Hepatocyte (in vitro differentiated cells): ENCODE measurements at regions not wholly inside any gene's neighbourhood (a gene's known extent, or its start where the extent isn't known, plus 50 kb on each side); places are given as distances from the start of the nearest gene placed in this dataset.

Experiments used
- DNase-seq: peaks from one replicate; pipeline ENCODE4 v3.0.0-alpha.2; 2016; ENCODE audit warnings: low spot score
- H2AFZ ChIP-seq: fragments of 200-600 bp; sonication (generic); 2 replicates; pipeline ENCODE4 v1.6.0; 2016; ENCODE audit warnings: antibody characterized with exemption, mild to moderate bottlenecking
- H3K27ac ChIP-seq: fragments of 200-600 bp; sonication (generic); 2 replicates; pipeline ENCODE4 v1.5.1; 2016; ENCODE audit warnings: mild to moderate bottlenecking
- H3K27me3 ChIP-seq: fragments of 200-600 bp; sonication (generic); 2 replicates; pipeline ENCODE4 v1.6.1; 2016
- H3K36me3 ChIP-seq: fragments of 200-600 bp; sonication (generic); replicated peaks from 2 replicates; pipeline ENCODE4 v1.5.1; 2016; ENCODE audit warnings: low read depth; ENCODE audit not compliant: insufficient read depth
- H3K4me1 ChIP-seq: fragments of 200-600 bp; sonication (generic); 2 replicates; pipeline ENCODE4 v1.5.1; 2016; ENCODE audit warnings: mild to moderate bottlenecking, moderate library complexity; ENCODE audit not compliant: insufficient read depth
- H3K4me2 ChIP-seq: fragments of 200-600 bp; sonication (generic); 2 replicates; pipeline ENCODE4 v1.6.0; 2016
- H3K4me3 ChIP-seq: fragments of 200-600 bp; sonication (generic); 2 replicates; pipeline ENCODE4 v1.5.1; 2016; ENCODE audit warnings: mild to moderate bottlenecking
- H3K79me2 ChIP-seq: fragments of 200-600 bp; sonication (generic); 2 replicates; pipeline ENCODE4 v1.6.0; 2017; ENCODE audit warnings: mild to moderate bottlenecking
- H3K9me2 ChIP-seq: fragments of 200-600 bp; sonication (generic); replicated peaks from 2 replicates; pipeline ENCODE4 v1.6.0; 2017; ENCODE audit warnings: mild to moderate bottlenecking; ENCODE audit not compliant: insufficient read depth
- H3K9me3 ChIP-seq: fragments of 200-600 bp; sonication (generic); 2 replicates; pipeline ENCODE4 v1.5.1; 2016; ENCODE audit warnings: low read depth, mild to moderate bottlenecking
- H4K20me1 ChIP-seq: fragments of 200-600 bp; sonication (generic); 2 replicates; pipeline ENCODE4 v1.6.0; 2016; ENCODE audit warnings: mild to moderate bottlenecking; ENCODE audit not compliant: insufficient read depth, poor library complexity, severe bottlenecking
- EZH2 ChIP-seq: fragments of 200-600 bp; sonication (generic); IDR thresholded peaks from 2 replicates; pipeline ENCODE4 v1.6.1; 2016; ENCODE audit warnings: antibody characterized with exemption, mild to moderate bottlenecking, borderline replicate concordance
- EZH2phosphoT487 ChIP-seq: fragments of 200-600 bp; sonication (generic); IDR thresholded peaks from one replicate; pipeline ENCODE4 v1.6.1; 2018; ENCODE audit warnings: antibody characterized with exemption, mild to moderate bottlenecking, low read depth, moderate library complexity; ENCODE audit not compliant: unreplicated experiment, severe bottlenecking
- WGBS: methylation state at CpG from one replicate; pipeline ENCODE4 v1.1.6; 2016; ENCODE audit warnings: low lambda C conversion rate; ENCODE audit errors: missing lambda C conversion rate; 5-methylcytosine and 5-hydroxymethylcytosine counted together
- TF ChIP-seq, protein P1 (sequence below): fragments of 200-600 bp; sonication (generic); IDR thresholded peaks from 2 replicates; pipeline ENCODE4 v1.5.1; 2016; ENCODE audit warnings: antibody characterized with exemption, mild to moderate bottlenecking; ENCODE audit not compliant: poor library complexity

DNA sequence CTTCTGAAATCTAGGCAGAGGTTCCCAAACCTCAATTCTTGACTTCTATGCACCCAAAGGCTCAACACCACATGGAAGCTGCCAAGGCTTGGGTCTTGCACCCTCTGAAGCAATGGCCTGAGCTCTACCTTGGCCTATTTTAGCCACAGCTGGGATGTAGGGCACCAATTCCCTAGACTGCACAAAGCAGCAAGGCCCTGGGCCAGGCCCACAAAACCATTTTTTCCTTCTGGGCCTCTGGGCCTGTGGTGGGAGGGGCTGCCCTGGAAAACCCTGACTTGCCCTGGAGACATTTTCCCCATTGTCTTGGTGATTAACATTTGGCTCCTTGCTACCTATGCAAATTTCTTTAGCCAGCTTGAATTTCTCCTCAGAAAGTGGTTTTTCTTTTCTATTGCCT lies 315.2 kb downstream of the DCDC2C start:
- H3K36me3 ChIP-seq = no peaks in the 10 kb centered on the region
- H3K9me3 ChIP-seq = no peaks in the 10 kb centered on the region
- no peaks in the 10 kb centered on the region for H3K27me3 ChIP-seq
- no peak for DNase-seq
- TF ChIP-seq, protein P1, sequence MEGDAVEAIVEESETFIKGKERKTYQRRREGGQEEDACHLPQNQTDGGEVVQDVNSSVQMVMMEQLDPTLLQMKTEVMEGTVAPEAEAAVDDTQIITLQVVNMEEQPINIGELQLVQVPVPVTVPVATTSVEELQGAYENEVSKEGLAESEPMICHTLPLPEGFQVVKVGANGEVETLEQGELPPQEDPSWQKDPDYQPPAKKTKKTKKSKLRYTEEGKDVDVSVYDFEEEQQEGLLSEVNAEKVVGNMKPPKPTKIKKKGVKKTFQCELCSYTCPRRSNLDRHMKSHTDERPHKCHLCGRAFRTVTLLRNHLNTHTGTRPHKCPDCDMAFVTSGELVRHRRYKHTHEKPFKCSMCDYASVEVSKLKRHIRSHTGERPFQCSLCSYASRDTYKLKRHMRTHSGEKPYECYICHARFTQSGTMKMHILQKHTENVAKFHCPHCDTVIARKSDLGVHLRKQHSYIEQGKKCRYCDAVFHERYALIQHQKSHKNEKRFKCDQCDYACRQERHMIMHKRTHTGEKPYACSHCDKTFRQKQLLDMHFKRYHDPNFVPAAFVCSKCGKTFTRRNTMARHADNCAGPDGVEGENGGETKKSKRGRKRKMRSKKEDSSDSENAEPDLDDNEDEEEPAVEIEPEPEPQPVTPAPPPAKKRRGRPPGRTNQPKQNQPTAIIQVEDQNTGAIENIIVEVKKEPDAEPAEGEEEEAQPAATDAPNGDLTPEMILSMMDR = no peak
- no peak for TF ChIP-seq EZH2phosphoT487
- TF ChIP-seq EZH2 = no peak
- no peak overlapping the region for H3K4me3 ChIP-seq
- H3K4me2 ChIP-seq = no peak overlapping the region
- H2AFZ ChIP-seq = no peak overlapping the region
- no peak overlapping the region for H3K27ac ChIP-seq
- no peaks in the 10 kb centered on the region for H4K20me1 ChIP-seq
- no peaks in the 10 kb centered on the region for H3K4me1 ChIP-seq
- H3K9me2 ChIP-seq = no peaks in the 10 kb centered on the region
- no peaks in the 10 kb centered on the region for H3K79me2 ChIP-seq

- Histone ChIP-seq H3K4me3 (no peak overlapping the region), H3K9me3 (no peaks in the 10 kb centered on the region), H3K79me2 (no peaks in the 10 kb centered on the region), H4K20me1 (no peaks in the 10 kb centered on the region), H2AFZ (no peak overlapping the region), H3K36me3 (no peaks in the 10 kb centered on the region), H3K27ac (no peak overlapping the region), H3K27me3 (no peaks in the 10 kb centered on the region), H3K9me2 (no peaks in the 10 kb centered on the region), H3K4me2 (no peak overlapping the region), H3K4me1 (no peaks in the 10 kb centered on the region)
- 71% methylated on average over 5 of the region's 5 CpGs for WGBS
- no peak for DNase-seq
- TF ChIP-seq EZH2phosphoT487 = no peak
- TF ChIP-seq, protein P1 = no peak
These were observed 316.8 kb downstream of the DCDC2C start for GRCh38 chr2:4020153-4020552.

- no peaks in the 10 kb centered on the region for H3K9me2 ChIP-seq
- H3K4me1 ChIP-seq = no peaks in the 10 kb centered on the region
- H3K27me3 ChIP-seq = no peaks in the 10 kb centered on the region
- H3K36me3 ChIP-seq = no peaks in the 10 kb centered on the region
- H4K20me1 ChIP-seq = no peaks in the 10 kb centered on the region
- no peak for DNase-seq
- no peak overlapping the region for H3K4me2 ChIP-seq
- 80% methylated on average over 10 of the region's 10 CpGs for WGBS
- no peak for TF ChIP-seq EZH2
- TF ChIP-seq, protein P1 = no peak
- no peak for TF ChIP-seq EZH2phosphoT487
- no peaks in the 10 kb centered on the region for H3K9me3 ChIP-seq
- no peak overlapping the region for H2AFZ ChIP-seq
- no peaks in the 10 kb centered on the region for H3K79me2 ChIP-seq
- H3K4me3 ChIP-seq = no peak overlapping the region
- H3K27ac ChIP-seq = no peak overlapping the region
These were observed 317.3 kb downstream of the DCDC2C start for GRCh38 chr2:4020649-4021048.

- H4K20me1 ChIP-seq = no peaks in the 10 kb centered on the region
- H3K4me1 ChIP-seq = no peaks in the 10 kb centered on the region
- TF ChIP-seq EZH2phosphoT487 (no peak), EZH2 (no peak)
- TF ChIP-seq, protein P1 = no peak
- no peak overlapping the region for H3K4me2 ChIP-seq
- no peaks in the 10 kb centered on the region for H3K9me3 ChIP-seq
- H3K79me2 ChIP-seq = no peaks in the 10 kb centered on the region
- H3K27me3 ChIP-seq = no peaks in the 10 kb centered on the region
- no peaks in the 10 kb centered on the region for H3K9me2 ChIP-seq
- no peak overlapping the region for H3K4me3 ChIP-seq
- H3K36me3 ChIP-seq = no peaks in the 10 kb centered on the region
- 93% methylated on average over 5 of the region's 5 CpGs for WGBS
- H3K27ac ChIP-seq = no peak overlapping the region
- H2AFZ ChIP-seq = no peak overlapping the region
- DNase-seq = no peak
These were observed 321.2 kb downstream of the DCDC2C start for GRCh38 chr2:4024605-4025004.
